HepG2 (cell line): ENCODE measurements at regions not wholly inside any gene's neighbourhood (a gene's known extent, or its start where the extent isn't known, plus 50 kb on each side); places are given as distances from the start of the nearest gene placed in this dataset.

Experiments
- ATAC-seq: fragments of 200-7000 bp; cut with Tn5 transposase; 3 replicates; pipeline ENCODE4 v1.9.1; 2020; ENCODE audit warnings: mild to moderate bottlenecking, moderate library complexity
- BruUV-seq: library from RNA; stranded (reverse); fragments of 400-500 nt; replicated peaks from 2 replicates; lab custom pipeline; 2021; lab: Mats Ljungman, UMichigan
- CTCF ChIA-PET: fragments of 300-600 bp; formaldehyde crosslinking; extraction: SDS; loops from one replicate; lab custom pipeline; 2021; ENCODE audit warnings: low total read pairs, inconsistent platforms, low intra/inter-chr PET ratio; lab: Yijun Ruan, JAX
- POLR2A ChIA-PET: fragments of 350-600 bp; sonication (Branson Sonifier 250); formaldehyde crosslinking; loops from one replicate; lab custom pipeline; 2020; ENCODE audit warnings: antibody characterized with exemption, inconsistent platforms; lab: Yijun Ruan, JAX
- DNase-seq: peaks from one replicate; pipeline ENCODE4 v3.0.0-alpha.2; 2015; ENCODE audit warnings: low spot score
- FAIRE-seq: peaks from 3 replicates; lab custom pipeline; 2011; peaks lifted over from hg19 to GRCh38; lab: Jason Lieb, UNC
- H2AFZ ChIP-seq: one replicate; pipeline ENCODE4 v1.6.1; 2011; ENCODE audit warnings: low read length, inconsistent platforms
- H3K27ac ChIP-seq: fragments of 300-600 bp; 3 replicates; pipeline ENCODE4 v1.8.0; 2011; ENCODE audit warnings: mixed run types, mild to moderate bottlenecking, mixed read lengths, low read length, inconsistent platforms; ENCODE audit not compliant: insufficient read depth; ENCODE audit errors: extremely low read length
- H3K27me3 ChIP-seq, 2 experiments: fragments of 200-600 bp in 1 of 2; 2 replicates in 1 of 2; 3 replicates in 1 of 2; pipeline versions ENCODE4 v1.6.0 to v1.8.0; 2011; ENCODE audit warnings: low read length in 2 of 2, mild to moderate bottlenecking in 2 of 2, moderate library complexity in 2 of 2, inconsistent platforms in 1 of 2; ENCODE audit not compliant: insufficient read depth in 2 of 2, control insufficient read depth in 1 of 2
- H3K36me3 ChIP-seq, 2 experiments: fragments of 200-600 bp in 1 of 2; replicated peaks in 1 of 2; 2 replicates in 1 of 2; 3 replicates in 1 of 2; pipeline versions ENCODE4 v1.5.1 to v1.8.0; 2011; ENCODE audit warnings: low read length in 2 of 2, inconsistent platforms in 1 of 2; ENCODE audit not compliant: insufficient read depth in 2 of 2, control insufficient read depth in 1 of 2
- H3K4me1 ChIP-seq: 2 replicates; pipeline ENCODE4 v1.5.1; 2012; ENCODE audit warnings: low read length, inconsistent platforms; ENCODE audit not compliant: insufficient read depth
- H3K4me2 ChIP-seq: 2 replicates; pipeline ENCODE4 v1.6.0; 2011; ENCODE audit warnings: low read depth, low read length, inconsistent platforms
- H3K4me3 ChIP-seq, 3 experiments: fragments of 200-600 bp in 1 of 3; sonication (generic), shearing (Covaris generic) in 1 of 3; replicated peaks in 1 of 3; 2 replicates each; pipeline ENCODE4 v1.5.1; 2011 to 2016; ENCODE audit warnings: low read length in 3 of 3, inconsistent platforms in 2 of 3, low read depth in 2 of 3, mild to moderate bottlenecking in 2 of 3, control low read depth in 1 of 3, mixed read lengths in 1 of 3; ENCODE audit not compliant: insufficient read depth in 1 of 3
- H3K79me2 ChIP-seq: one replicate; pipeline ENCODE4 v1.6.1; 2011; ENCODE audit warnings: low read length, inconsistent platforms; ENCODE audit not compliant: insufficient read depth
- H3K9ac ChIP-seq: 2 replicates; pipeline ENCODE4 v1.6.0; 2011; ENCODE audit warnings: mild to moderate bottlenecking, low read depth, low read length, inconsistent platforms; ENCODE audit not compliant: insufficient read depth
- H3K9me3 ChIP-seq: 2 replicates; pipeline ENCODE4 v1.5.1; 2012; ENCODE audit warnings: mild to moderate bottlenecking, low read length
- H4K20me1 ChIP-seq: 2 replicates; pipeline ENCODE4 v1.6.0; 2011; ENCODE audit warnings: inconsistent platforms, mild to moderate bottlenecking, low read length, moderate library complexity; ENCODE audit not compliant: insufficient read depth
- HNRNPLL ChIP-seq: fragments of 200-400 bp; formaldehyde crosslinking; IDR thresholded peaks from 2 replicates; pipeline ENCODE4 v1.6.1; 2017; ENCODE audit warnings: mild to moderate bottlenecking, low read depth, low read length; ENCODE audit not compliant: poor library complexity, severe bottlenecking
- MAFF ChIP-seq: IDR thresholded peaks from 2 replicates; pipeline ENCODE4 v1.6.1; 2011; ENCODE audit warnings: low read depth, low read length, improper control_type of control experiment
- RFX1 ChIP-seq: fragments of 450-650 bp; IDR thresholded peaks from 2 replicates; pipeline ENCODE4 v1.6.1; 2017
- THYN1 ChIP-seq: sonication (generic); formaldehyde crosslinking; IDR thresholded peaks from 2 replicates; pipeline ENCODE4 v1.8.1; 2023; ENCODE audit warnings: low read depth, mild to moderate bottlenecking, moderate library complexity, missing genetic modification reagents, borderline replicate concordance
- ZNF709 ChIP-seq: sonication (generic); formaldehyde crosslinking; IDR thresholded peaks from 2 replicates; pipeline ENCODE4 v1.5.0; 2020; ENCODE audit warnings: mild to moderate bottlenecking, missing genetic modification reagents
- ZNF775 ChIP-seq: sonication (generic); formaldehyde crosslinking; IDR thresholded peaks from 2 replicates; pipeline ENCODE4 v1.4.0; 2020; ENCODE audit warnings: missing genetic modification reagents, mild to moderate bottlenecking, moderate library complexity, borderline replicate concordance
- WGBS: methylation state at CpG from one replicate; pipeline ENCODE4 v1.1.6; 2017; ENCODE audit warnings: low lambda C conversion rate; 5-methylcytosine and 5-hydroxymethylcytosine counted together
- in situ Hi-C: cut with HindIII; loops from 2 replicates; pipeline ENCODE4 v1.10.0; 2017; ENCODE audit warnings: low pct_unique_long_range_greater_than_20kb; ENCODE audit not compliant: extremely low pct_ligation_motif_present
- intact Hi-C: fragments of 100-400 bp; cut with micrococcal nuclease; formaldehyde crosslinking; loops from one replicate; pipeline ENCODE4 v1.10.0; 2022; ENCODE audit not compliant: unreplicated experiment
- TF ChIP-seq, protein P1 (sequence below): sonication (generic); formaldehyde crosslinking; IDR thresholded peaks from 2 replicates; pipeline ENCODE4 v1.4.0; 2020; ENCODE audit warnings: mild to moderate bottlenecking, missing genetic modification reagents, borderline replicate concordance
- TF ChIP-seq, protein P2 (sequence below): sonication (generic); formaldehyde crosslinking; IDR thresholded peaks from 2 replicates; pipeline ENCODE4 v1.4.0; 2020; ENCODE audit warnings: missing genetic modification reagents
- TF ChIP-seq, protein P3 (sequence below): sonication (generic); formaldehyde crosslinking; IDR thresholded peaks from 2 replicates; pipeline ENCODE4 v1.8.1; 2022; ENCODE audit warnings: low read depth, mild to moderate bottlenecking, missing genetic modification reagents
- TF ChIP-seq, protein P4 (sequence below): IDR thresholded peaks from 2 replicates; pipeline ENCODE4 v1.6.1; 2016; ENCODE audit warnings: low read depth, missing genetic modification reagents, missing compliant biosample characterization

DNA sequence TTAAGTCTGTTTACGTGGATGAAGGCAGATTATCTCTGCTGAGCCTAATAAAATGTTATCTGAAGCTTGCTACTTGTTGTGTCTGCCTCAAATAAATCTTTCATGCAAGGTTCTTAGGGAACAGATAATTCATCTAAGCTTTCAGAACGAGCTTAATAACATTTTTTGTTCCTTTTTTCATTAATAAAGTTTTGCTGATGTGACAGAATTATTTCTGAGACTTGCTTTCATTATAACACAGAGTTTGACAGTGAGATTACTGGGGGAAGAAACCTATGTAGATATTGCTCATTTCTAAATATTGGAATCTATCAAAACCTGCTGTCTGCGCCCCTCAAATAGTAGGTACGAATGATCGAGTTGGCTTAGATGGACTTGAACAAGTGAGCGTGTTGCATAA is 948.7 kb upstream of the SEL1L start:
- DNase-seq, result no peak
- Histone ChIP-seq H3K9me3 (peaks cover 69% of the 10 kb centered on the region), H4K20me1 (no peaks in the 10 kb centered on the region), H3K4me3 (no peak overlapping the region), H3K4me2 (no peak overlapping the region), H3K36me3 (no peaks in the 10 kb centered on the region), H3K9ac (no peak overlapping the region), H3K79me2 (no peaks in the 10 kb centered on the region), H2AFZ (no peak overlapping the region), H3K27ac (no peak overlapping the region), H3K27me3 (no peaks in the 10 kb centered on the region), H3K4me1 (no peaks in the 10 kb centered on the region)
- intact Hi-C loops (no loop called here), in situ Hi-C loops (no loop called here)
- FAIRE-seq, result no peak
- ChIA-PET CTCF (no interaction called here), POLR2A (no interaction called here)
- ATAC-seq, result no peak
- 14% methylated on average over 6 of the region's 6 CpGs for WGBS
- no TSS peak for BruUV-seq
- no peak for TF ChIP-seq ZNF775 (CRISPR knock-in tag)
- TF ChIP-seq, protein P1, sequence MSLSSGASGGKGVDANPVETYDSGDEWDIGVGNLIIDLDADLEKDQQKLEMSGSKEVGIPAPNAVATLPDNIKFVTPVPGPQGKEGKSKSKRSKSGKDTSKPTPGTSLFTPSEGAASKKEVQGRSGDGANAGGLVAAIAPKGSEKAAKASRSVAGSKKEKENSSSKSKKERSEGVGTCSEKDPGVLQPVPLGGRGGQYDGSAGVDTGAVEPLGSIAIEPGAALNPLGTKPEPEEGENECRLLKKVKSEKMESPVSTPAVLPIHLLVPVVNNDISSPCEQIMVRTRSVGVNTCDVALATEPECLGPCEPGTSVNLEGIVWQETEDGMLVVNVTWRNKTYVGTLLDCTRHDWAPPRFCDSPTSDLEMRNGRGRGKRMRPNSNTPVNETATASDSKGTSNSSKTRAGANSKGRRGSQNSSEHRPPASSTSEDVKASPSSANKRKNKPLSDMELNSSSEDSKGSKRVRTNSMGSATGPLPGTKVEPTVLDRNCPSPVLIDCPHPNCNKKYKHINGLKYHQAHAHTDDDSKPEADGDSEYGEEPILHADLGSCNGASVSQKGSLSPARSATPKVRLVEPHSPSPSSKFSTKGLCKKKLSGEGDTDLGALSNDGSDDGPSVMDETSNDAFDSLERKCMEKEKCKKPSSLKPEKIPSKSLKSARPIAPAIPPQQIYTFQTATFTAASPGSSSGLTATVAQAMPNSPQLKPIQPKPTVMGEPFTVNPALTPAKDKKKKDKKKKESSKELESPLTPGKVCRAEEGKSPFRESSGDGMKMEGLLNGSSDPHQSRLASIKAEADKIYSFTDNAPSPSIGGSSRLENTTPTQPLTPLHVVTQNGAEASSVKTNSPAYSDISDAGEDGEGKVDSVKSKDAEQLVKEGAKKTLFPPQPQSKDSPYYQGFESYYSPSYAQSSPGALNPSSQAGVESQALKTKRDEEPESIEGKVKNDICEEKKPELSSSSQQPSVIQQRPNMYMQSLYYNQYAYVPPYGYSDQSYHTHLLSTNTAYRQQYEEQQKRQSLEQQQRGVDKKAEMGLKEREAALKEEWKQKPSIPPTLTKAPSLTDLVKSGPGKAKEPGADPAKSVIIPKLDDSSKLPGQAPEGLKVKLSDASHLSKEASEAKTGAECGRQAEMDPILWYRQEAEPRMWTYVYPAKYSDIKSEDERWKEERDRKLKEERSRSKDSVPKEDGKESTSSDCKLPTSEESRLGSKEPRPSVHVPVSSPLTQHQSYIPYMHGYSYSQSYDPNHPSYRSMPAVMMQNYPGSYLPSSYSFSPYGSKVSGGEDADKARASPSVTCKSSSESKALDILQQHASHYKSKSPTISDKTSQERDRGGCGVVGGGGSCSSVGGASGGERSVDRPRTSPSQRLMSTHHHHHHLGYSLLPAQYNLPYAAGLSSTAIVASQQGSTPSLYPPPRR (CRISPR knock-in tag), result no peak
- peak; percentile 86 for TF ChIP-seq MAFF
- no peak for TF ChIP-seq HNRNPLL
- TF ChIP-seq, protein P2, sequence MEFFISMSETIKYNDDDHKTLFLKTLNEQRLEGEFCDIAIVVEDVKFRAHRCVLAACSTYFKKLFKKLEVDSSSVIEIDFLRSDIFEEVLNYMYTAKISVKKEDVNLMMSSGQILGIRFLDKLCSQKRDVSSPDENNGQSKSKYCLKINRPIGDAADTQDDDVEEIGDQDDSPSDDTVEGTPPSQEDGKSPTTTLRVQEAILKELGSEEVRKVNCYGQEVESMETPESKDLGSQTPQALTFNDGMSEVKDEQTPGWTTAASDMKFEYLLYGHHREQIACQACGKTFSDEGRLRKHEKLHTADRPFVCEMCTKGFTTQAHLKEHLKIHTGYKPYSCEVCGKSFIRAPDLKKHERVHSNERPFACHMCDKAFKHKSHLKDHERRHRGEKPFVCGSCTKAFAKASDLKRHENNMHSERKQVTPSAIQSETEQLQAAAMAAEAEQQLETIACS (CRISPR knock-in tag), result no peak
- no peak for TF ChIP-seq ZNF709 (CRISPR knock-in tag)
- TF ChIP-seq, protein P3, sequence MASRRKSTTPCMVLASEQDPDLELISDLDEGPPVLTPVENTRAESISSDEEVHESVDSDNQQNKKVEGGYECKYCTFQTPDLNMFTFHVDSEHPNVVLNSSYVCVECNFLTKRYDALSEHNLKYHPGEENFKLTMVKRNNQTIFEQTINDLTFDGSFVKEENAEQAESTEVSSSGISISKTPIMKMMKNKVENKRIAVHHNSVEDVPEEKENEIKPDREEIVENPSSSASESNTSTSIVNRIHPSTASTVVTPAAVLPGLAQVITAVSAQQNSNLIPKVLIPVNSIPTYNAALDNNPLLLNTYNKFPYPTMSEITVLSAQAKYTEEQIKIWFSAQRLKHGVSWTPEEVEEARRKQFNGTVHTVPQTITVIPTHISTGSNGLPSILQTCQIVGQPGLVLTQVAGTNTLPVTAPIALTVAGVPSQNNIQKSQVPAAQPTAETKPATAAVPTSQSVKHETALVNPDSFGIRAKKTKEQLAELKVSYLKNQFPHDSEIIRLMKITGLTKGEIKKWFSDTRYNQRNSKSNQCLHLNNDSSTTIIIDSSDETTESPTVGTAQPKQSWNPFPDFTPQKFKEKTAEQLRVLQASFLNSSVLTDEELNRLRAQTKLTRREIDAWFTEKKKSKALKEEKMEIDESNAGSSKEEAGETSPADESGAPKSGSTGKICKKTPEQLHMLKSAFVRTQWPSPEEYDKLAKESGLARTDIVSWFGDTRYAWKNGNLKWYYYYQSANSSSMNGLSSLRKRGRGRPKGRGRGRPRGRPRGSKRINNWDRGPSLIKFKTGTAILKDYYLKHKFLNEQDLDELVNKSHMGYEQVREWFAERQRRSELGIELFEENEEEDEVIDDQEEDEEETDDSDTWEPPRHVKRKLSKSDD (CRISPR knock-in tag), result no peak
- TF ChIP-seq, protein P4, sequence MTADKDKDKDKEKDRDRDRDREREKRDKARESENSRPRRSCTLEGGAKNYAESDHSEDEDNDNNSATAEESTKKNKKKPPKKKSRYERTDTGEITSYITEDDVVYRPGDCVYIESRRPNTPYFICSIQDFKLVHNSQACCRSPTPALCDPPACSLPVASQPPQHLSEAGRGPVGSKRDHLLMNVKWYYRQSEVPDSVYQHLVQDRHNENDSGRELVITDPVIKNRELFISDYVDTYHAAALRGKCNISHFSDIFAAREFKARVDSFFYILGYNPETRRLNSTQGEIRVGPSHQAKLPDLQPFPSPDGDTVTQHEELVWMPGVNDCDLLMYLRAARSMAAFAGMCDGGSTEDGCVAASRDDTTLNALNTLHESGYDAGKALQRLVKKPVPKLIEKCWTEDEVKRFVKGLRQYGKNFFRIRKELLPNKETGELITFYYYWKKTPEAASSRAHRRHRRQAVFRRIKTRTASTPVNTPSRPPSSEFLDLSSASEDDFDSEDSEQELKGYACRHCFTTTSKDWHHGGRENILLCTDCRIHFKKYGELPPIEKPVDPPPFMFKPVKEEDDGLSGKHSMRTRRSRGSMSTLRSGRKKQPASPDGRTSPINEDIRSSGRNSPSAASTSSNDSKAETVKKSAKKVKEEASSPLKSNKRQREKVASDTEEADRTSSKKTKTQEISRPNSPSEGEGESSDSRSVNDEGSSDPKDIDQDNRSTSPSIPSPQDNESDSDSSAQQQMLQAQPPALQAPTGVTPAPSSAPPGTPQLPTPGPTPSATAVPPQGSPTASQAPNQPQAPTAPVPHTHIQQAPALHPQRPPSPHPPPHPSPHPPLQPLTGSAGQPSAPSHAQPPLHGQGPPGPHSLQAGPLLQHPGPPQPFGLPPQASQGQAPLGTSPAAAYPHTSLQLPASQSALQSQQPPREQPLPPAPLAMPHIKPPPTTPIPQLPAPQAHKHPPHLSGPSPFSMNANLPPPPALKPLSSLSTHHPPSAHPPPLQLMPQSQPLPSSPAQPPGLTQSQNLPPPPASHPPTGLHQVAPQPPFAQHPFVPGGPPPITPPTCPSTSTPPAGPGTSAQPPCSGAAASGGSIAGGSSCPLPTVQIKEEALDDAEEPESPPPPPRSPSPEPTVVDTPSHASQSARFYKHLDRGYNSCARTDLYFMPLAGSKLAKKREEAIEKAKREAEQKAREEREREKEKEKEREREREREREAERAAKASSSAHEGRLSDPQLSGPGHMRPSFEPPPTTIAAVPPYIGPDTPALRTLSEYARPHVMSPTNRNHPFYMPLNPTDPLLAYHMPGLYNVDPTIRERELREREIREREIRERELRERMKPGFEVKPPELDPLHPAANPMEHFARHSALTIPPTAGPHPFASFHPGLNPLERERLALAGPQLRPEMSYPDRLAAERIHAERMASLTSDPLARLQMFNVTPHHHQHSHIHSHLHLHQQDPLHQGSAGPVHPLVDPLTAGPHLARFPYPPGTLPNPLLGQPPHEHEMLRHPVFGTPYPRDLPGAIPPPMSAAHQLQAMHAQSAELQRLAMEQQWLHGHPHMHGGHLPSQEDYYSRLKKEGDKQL (CRISPR knock-in tag), result no peak
- TF ChIP-seq THYN1 (CRISPR knock-in tag), result no peak
- TF ChIP-seq RFX1, result no peak
